H9 (cell line): ENCODE measurements at regions not wholly inside any gene's neighbourhood (a gene's known extent, or its start where the extent isn't known, plus 50 kb on each side); places are given as distances from the start of the nearest gene placed in this dataset.

ENCODE experiments used
- DNase-seq: peaks from one replicate; pipeline ENCODE4 v3.0.0-alpha.2; 2017
- H2AFZ ChIP-seq: one replicate; pipeline ENCODE4 v1.6.1; 2013; ENCODE audit warnings: mild to moderate bottlenecking, low read length, control low read depth, moderate library complexity
- H2AK5ac ChIP-seq: 2 replicates; pipeline ENCODE4 v1.6.1; 2013; ENCODE audit warnings: low read length, control low read depth, mixed read lengths; ENCODE audit not compliant: insufficient read length
- H2BK120ac ChIP-seq: one replicate; pipeline ENCODE4 v1.6.1; 2013; ENCODE audit warnings: low read depth, mild to moderate bottlenecking, low read length, control low read depth, inconsistent platforms; ENCODE audit not compliant: poor library complexity, severe bottlenecking
- H2BK12ac ChIP-seq: 2 replicates; pipeline ENCODE4 v1.6.1; 2013; ENCODE audit warnings: low read length, control low read depth, mixed read lengths, low read depth; ENCODE audit not compliant: insufficient read length
- H2BK15ac ChIP-seq: 2 replicates; pipeline ENCODE4 v1.6.1; 2013; ENCODE audit warnings: low read depth, low read length, control low read depth
- H2BK20ac ChIP-seq: one replicate; pipeline ENCODE4 v1.6.1; 2013; ENCODE audit warnings: low read depth, mild to moderate bottlenecking, low read length, control low read depth, inconsistent platforms; ENCODE audit not compliant: poor library complexity, severe bottlenecking
- H2BK5ac ChIP-seq: 2 replicates; pipeline ENCODE4 v1.6.1; 2013; ENCODE audit warnings: low read length, control low read depth, mixed read lengths; ENCODE audit not compliant: insufficient read length
- H3K14ac ChIP-seq: 2 replicates; pipeline ENCODE4 v1.6.1; 2013; ENCODE audit warnings: low read length, control low read depth; ENCODE audit not compliant: insufficient read depth
- H3K18ac ChIP-seq: 2 replicates; pipeline ENCODE4 v1.6.1; 2013; ENCODE audit warnings: low read depth, mild to moderate bottlenecking, mixed read lengths, low read length, control low read depth; ENCODE audit not compliant: insufficient read length
- H3K23ac ChIP-seq: 2 replicates; pipeline ENCODE4 v1.6.1; 2013; ENCODE audit warnings: low read length, control low read depth, mixed read lengths, low read depth; ENCODE audit not compliant: insufficient read length
- H3K23me2 ChIP-seq: 2 replicates; pipeline ENCODE4 v1.6.1; 2013; ENCODE audit warnings: low read depth, mild to moderate bottlenecking, mixed read lengths, low read length, control low read depth; ENCODE audit not compliant: insufficient read length, poor library complexity, severe bottlenecking
- H3K27ac ChIP-seq: 2 replicates; pipeline ENCODE4 v1.5.1; 2013; ENCODE audit warnings: low read length, control low read depth, mixed read lengths, low read depth; ENCODE audit not compliant: insufficient read length
- H3K27me3 ChIP-seq: 2 replicates; pipeline ENCODE4 v1.6.1; 2013; ENCODE audit warnings: low read length, control low read depth, inconsistent platforms; ENCODE audit not compliant: insufficient read depth
- H3K4ac ChIP-seq: 2 replicates; pipeline ENCODE4 v1.6.1; 2013; ENCODE audit warnings: low read depth, mild to moderate bottlenecking, control low read depth, inconsistent platforms, low read length, moderate library complexity
- H3K4me1 ChIP-seq: 2 replicates; pipeline ENCODE4 v1.6.1; 2013; ENCODE audit warnings: low read length, control low read depth, inconsistent platforms; ENCODE audit not compliant: insufficient read depth
- H3K4me2 ChIP-seq: 2 replicates; pipeline ENCODE4 v1.6.1; 2013; ENCODE audit warnings: low read length, control low read depth, mixed read lengths; ENCODE audit not compliant: insufficient read length, insufficient read depth
- H3K56ac ChIP-seq: 2 replicates; pipeline ENCODE4 v1.6.1; 2013; ENCODE audit warnings: low read depth, mild to moderate bottlenecking, mixed read lengths, low read length, control low read depth; ENCODE audit not compliant: insufficient read length
- H3K79me1 ChIP-seq: 2 replicates; pipeline ENCODE4 v1.6.1; 2013; ENCODE audit warnings: low read depth, mild to moderate bottlenecking, moderate library complexity, low read length, control low read depth, inconsistent platforms; ENCODE audit not compliant: insufficient read depth, poor library complexity, severe bottlenecking
- H3K79me2 ChIP-seq: 2 replicates; pipeline ENCODE4 v1.6.1; 2013; ENCODE audit warnings: low read length, control low read depth, inconsistent platforms; ENCODE audit not compliant: insufficient read depth
- H3K9ac ChIP-seq: 2 replicates; pipeline ENCODE4 v1.6.1; 2013; ENCODE audit warnings: low read length, control low read depth, mixed read lengths; ENCODE audit not compliant: insufficient read length; ENCODE audit errors: extremely low read depth
- H3K9me3 ChIP-seq: one replicate; pipeline ENCODE4 v1.6.1; 2013; ENCODE audit warnings: low read depth, low read length, inconsistent platforms; ENCODE audit not compliant: control insufficient read depth
- H3T11ph ChIP-seq: one replicate; pipeline ENCODE4 v1.6.1; 2013; ENCODE audit warnings: mild to moderate bottlenecking, low read length, control low read depth, inconsistent platforms
- H4K20me1 ChIP-seq: one replicate; pipeline ENCODE4 v1.6.1; 2013; ENCODE audit not compliant: control insufficient read depth, insufficient read length, insufficient read depth
- H4K5ac ChIP-seq: 2 replicates; pipeline ENCODE4 v1.6.1; 2013; ENCODE audit warnings: low read depth, mild to moderate bottlenecking, mixed read lengths, low read length, control low read depth; ENCODE audit not compliant: insufficient read length
- H4K8ac ChIP-seq: replicated peaks from 2 replicates; pipeline ENCODE4 v1.6.1; 2013; ENCODE audit warnings: low read length, control low read depth, mixed read lengths, low read depth; ENCODE audit not compliant: insufficient read length
- H4K91ac ChIP-seq: 2 replicates; pipeline ENCODE4 v1.6.1; 2013; ENCODE audit warnings: low read depth, mild to moderate bottlenecking, moderate library complexity, mixed read lengths, low read length, control low read depth; ENCODE audit not compliant: insufficient read length
- H3K27ac Mint-ChIP-seq, 3 experiments: 2 replicates in 2 of 3; 3 replicates in 1 of 3; pipeline ENCODE4 v1.8.0; 2020 to 2021; ENCODE audit warnings: mixed read lengths in 3 of 3, mild to moderate bottlenecking in 1 of 3, moderate library complexity in 1 of 3
- H3K27me3 Mint-ChIP-seq: 2 replicates; pipeline ENCODE4 v1.8.0; 2021; ENCODE audit warnings: low read depth, mild to moderate bottlenecking, moderate library complexity, mixed read lengths
- H3K36me3 Mint-ChIP-seq, 3 experiments: 2 replicates in 2 of 3; 3 replicates in 1 of 3; pipeline ENCODE4 v1.8.0; 2020 to 2021; ENCODE audit warnings: low read depth in 3 of 3, mixed read lengths in 3 of 3; ENCODE audit not compliant: insufficient read depth in 1 of 3
- H3K4me1 Mint-ChIP-seq, 2 experiments: 2 replicates each; pipeline ENCODE4 v1.8.0; 2020; ENCODE audit warnings: mixed read lengths in 2 of 2
- H3K4me3 Mint-ChIP-seq, 2 experiments: 2 replicates in 1 of 2; 3 replicates in 1 of 2; pipeline ENCODE4 v1.8.0; 2020 to 2021; ENCODE audit warnings: mild to moderate bottlenecking in 2 of 2, mixed read lengths in 2 of 2, moderate library complexity in 1 of 2
- H3K9me3 Mint-ChIP-seq, 2 experiments: 2 replicates in 1 of 2; 3 replicates in 1 of 2; pipeline ENCODE4 v1.8.0; 2020; ENCODE audit warnings: mild to moderate bottlenecking in 2 of 2, mixed read lengths in 2 of 2, moderate library complexity in 1 of 2
- WGBS: extraction: QIAGEN DNeasy Blood & Tissue Kit; methylation state at CpG from one replicate; pipeline ENCODE4 v1.1.7; 2013; ENCODE audit warnings: missing lambda C conversion rate, low lambda C conversion rate, mixed read lengths; ENCODE audit not compliant: insufficient read length; ENCODE audit errors: extremely low coverage; 5-methylcytosine and 5-hydroxymethylcytosine counted together
- TF ChIP-seq, protein P1 (sequence below): fragments of 200-600 bp; sonication (generic); conservative IDR thresholded peaks from 3 replicates; pipeline ENCODE4 v1.8.0; 2021; ENCODE audit warnings: antibody characterized with exemption, mild to moderate bottlenecking

DNA sequence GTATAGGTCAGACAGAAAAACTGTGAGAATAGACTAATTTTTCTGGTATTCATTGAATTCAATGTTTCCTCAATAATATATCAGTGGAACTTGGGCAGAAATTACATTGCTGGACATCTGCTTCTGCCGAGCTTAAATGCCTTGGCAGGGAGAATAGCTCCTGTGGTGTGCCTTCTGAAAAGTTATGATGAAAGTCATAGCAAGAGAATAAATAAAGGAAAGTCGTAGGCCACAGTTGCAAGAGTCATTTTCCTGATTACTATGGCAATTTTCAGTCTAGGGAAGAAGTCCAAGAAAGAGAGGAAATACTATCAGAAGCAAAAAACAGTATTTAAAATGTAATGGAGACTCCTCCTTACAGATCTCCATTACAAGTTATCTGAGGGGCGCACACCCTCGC, 1596.1 kb upstream of the WWC1 start:
- H3K79me1 ChIP-seq = no peaks in the 10 kb centered on the region
- no peak overlapping the region for H2AFZ ChIP-seq
- H3K23me2 ChIP-seq = no peaks in the 10 kb centered on the region
- H2BK5ac ChIP-seq = no peak overlapping the region
- no peak for DNase-seq
- no peak overlapping the region for H2BK20ac ChIP-seq
- no peak overlapping the region for H2BK120ac ChIP-seq
- H3K9me3 ChIP-seq = no peaks in the 10 kb centered on the region
- no peak overlapping the region for H3K14ac ChIP-seq
- Mint-ChIP-seq H3K36me3 (peaks cover 0 to 14% (median 0%) of the 10 kb centered on the region in 3 experiments; a peak in 3 of 7 replicates), H3K27me3 (no peaks in the 10 kb centered on the region), H3K27ac (no peak overlapping the region), H3K4me1 (peaks cover 11 to 19% of the 10 kb centered on the region in 2 experiments), H3K4me3 (no peak overlapping the region), H3K9me3 (peaks cover 5 to 9% of the 10 kb centered on the region in 2 experiments)
- H4K5ac ChIP-seq = no peak overlapping the region
- WGBS = no CpG with 5 or more reads among the region's 4 CpGs
- no peak overlapping the region for H3T11ph ChIP-seq
- H3K4me2 ChIP-seq = no peak overlapping the region
- no peak overlapping the region for H4K8ac ChIP-seq
- H3K4ac ChIP-seq = no peak overlapping the region
- H3K23ac ChIP-seq = no peak overlapping the region
- H3K27me3 ChIP-seq = no peaks in the 10 kb centered on the region
- no peak overlapping the region for H3K18ac ChIP-seq
- no peak overlapping the region for H2BK15ac ChIP-seq
- no peaks in the 10 kb centered on the region for H3K79me2 ChIP-seq
- H3K4me1 ChIP-seq = no peaks in the 10 kb centered on the region; the same call in 1 of the 2 replicates
- no peak overlapping the region for H3K9ac ChIP-seq
- H3K56ac ChIP-seq = no peak overlapping the region
- no peak overlapping the region for H2BK12ac ChIP-seq
- no peak overlapping the region for H3K27ac ChIP-seq
- H4K91ac ChIP-seq = no peak overlapping the region
- TF ChIP-seq, protein P1, sequence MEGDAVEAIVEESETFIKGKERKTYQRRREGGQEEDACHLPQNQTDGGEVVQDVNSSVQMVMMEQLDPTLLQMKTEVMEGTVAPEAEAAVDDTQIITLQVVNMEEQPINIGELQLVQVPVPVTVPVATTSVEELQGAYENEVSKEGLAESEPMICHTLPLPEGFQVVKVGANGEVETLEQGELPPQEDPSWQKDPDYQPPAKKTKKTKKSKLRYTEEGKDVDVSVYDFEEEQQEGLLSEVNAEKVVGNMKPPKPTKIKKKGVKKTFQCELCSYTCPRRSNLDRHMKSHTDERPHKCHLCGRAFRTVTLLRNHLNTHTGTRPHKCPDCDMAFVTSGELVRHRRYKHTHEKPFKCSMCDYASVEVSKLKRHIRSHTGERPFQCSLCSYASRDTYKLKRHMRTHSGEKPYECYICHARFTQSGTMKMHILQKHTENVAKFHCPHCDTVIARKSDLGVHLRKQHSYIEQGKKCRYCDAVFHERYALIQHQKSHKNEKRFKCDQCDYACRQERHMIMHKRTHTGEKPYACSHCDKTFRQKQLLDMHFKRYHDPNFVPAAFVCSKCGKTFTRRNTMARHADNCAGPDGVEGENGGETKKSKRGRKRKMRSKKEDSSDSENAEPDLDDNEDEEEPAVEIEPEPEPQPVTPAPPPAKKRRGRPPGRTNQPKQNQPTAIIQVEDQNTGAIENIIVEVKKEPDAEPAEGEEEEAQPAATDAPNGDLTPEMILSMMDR = no peak
- no peak overlapping the region for H2AK5ac ChIP-seq
- no peaks in the 10 kb centered on the region for H4K20me1 ChIP-seq
